ENCODE measurements at regions not wholly inside any gene's neighbourhood (a gene's known extent, or its start where the extent isn't known, plus 50 kb on each side); places are given as distances from the start of the nearest gene placed in this dataset.

- CTCF ChIA-PET (ENCODE audit: partially characterized antibody) = interaction anchor here (0.8 to 3.9 kb wide), 25 partner anchors 8 to 182 kb away, joined by 3 to 26 read pairs (median 5); partner anchors contain the start of gene LOXL4
These were observed 64.8 kb upstream of the LOXL4 start for GRCh38 chr10:98332623-98333269.

More at GRCh38 chr10:98332623-98333269, 64.8 kb upstream of the LOXL4 start:
- TF ChIP-seq RBBP5 (IDR thresholded peaks at IDR 0.05; ENCODE audit: borderline replicate concordance, low read depth, low read length) (no peak), SUZ12 (IDR thresholded peaks at IDR 0.05; ENCODE audit: low read length) (no peak), ZNF274 (IDR thresholded peaks at IDR 0.05; ENCODE audit: borderline replicate concordance, extremely low read depth, low read length) (no peak), ATF3 (IDR thresholded peaks at IDR 0.05; ENCODE audit: insufficient read depth, low read depth, low read length) (no peak), SAP30 (IDR thresholded peaks at IDR 0.05; ENCODE audit: insufficient read depth, insufficient replicate concordance, low read length) (no peak), ATF2 (IDR thresholded peaks at IDR 0.05; ENCODE audit: low read length) (no peak), TEAD4 (IDR thresholded peaks at IDR 0.05; ENCODE audit: low read depth, low read length) (no peak), TAF1 (IDR thresholded peaks at IDR 0.05; ENCODE audit: low read depth, low read length) (no peak), POLR2AphosphoS5 (IDR thresholded peaks at IDR 0.05; ENCODE audit: low read depth, low read length) (no peak)
- H4K91ac ChIP-seq (replicated peaks; ENCODE audit: insufficient read length, low read length) = no peak overlapping the region
- no peaks in the 10 kb centered on the region for H4K20me1 ChIP-seq (replicated peaks in 1 of 2; ENCODE audit: control insufficient read depth in 1 of 2, insufficient read depth in 2 of 2, low read length in 2 of 2)
- H4K8ac ChIP-seq (ENCODE audit: extremely low read depth, insufficient read depth, low read length) = no peak overlapping the region
- no peak for FAIRE-seq
- H2AK5ac ChIP-seq (ENCODE audit: low read depth, low read length) = no peak overlapping the region
- H3K23me2 ChIP-seq (ENCODE audit: low read depth, low read length) = no peaks in the 10 kb centered on the region
- H3K4me1 ChIP-seq (replicated peaks in 1 of 4; ENCODE audit: control insufficient read depth in 3 of 4, insufficient read depth in 4 of 4, low read length in 3 of 4) = no peaks in the 10 kb centered on the region
- H3K4ac ChIP-seq (replicated peaks; ENCODE audit: insufficient read length, low read depth, low read length) = no peak overlapping the region
- H3K79me2 ChIP-seq (ENCODE audit: control insufficient read depth in 1 of 2, insufficient read depth in 2 of 2, low read length in 2 of 2) = no peaks in the 10 kb centered on the region
- H2BK120ac ChIP-seq (replicated peaks; ENCODE audit: low read depth, low read length) = no peak overlapping the region
- no peaks in the 10 kb centered on the region for H3K79me1 ChIP-seq (ENCODE audit: low read depth, low read length)
- POLR2A ChIA-PET (ENCODE audit: partially characterized antibody) = no interaction called here
- H3K4me3 ChIP-seq (ENCODE audit: extremely low read depth in 1 of 4, insufficient read depth in 2 of 4, low read depth in 3 of 4, low read length in 4 of 4) = no peak overlapping the region
- no peak overlapping the region for H3K27ac ChIP-seq (ENCODE audit: low read depth, low read length)
- H2AFZ ChIP-seq (ENCODE audit: low read length) = no peak overlapping the region
- H3K4me2 ChIP-seq (ENCODE audit: insufficient read depth in 1 of 2, low read depth in 2 of 2, low read length in 2 of 2) = no peak overlapping the region
- no peak overlapping the region for H3K23ac ChIP-seq (ENCODE audit: insufficient read length)
- H3K56ac ChIP-seq (replicated peaks; ENCODE audit: insufficient read length, low read depth, low read length) = no peak overlapping the region
- H4K5ac ChIP-seq (ENCODE audit: insufficient read length, low read depth, low read length) = no peak overlapping the region
- H3K36me3 ChIP-seq (ENCODE audit: control insufficient read depth in 2 of 4, insufficient read depth in 4 of 4, low read length in 3 of 4) = no peaks in the 10 kb centered on the region
- H3K9me3 ChIP-seq (ENCODE audit: insufficient read depth in 2 of 2, low read depth in 1 of 2, low read length in 1 of 2) = no peaks in the 10 kb centered on the region
- 0 out of 2 replicates have a peak overlapping the region, but pooled peaks have one; percentile 49 for H2BK15ac ChIP-seq (ENCODE audit: low read length)
- no peaks in the 10 kb centered on the region for H3K27me3 ChIP-seq (replicated peaks in 1 of 4; ENCODE audit: control insufficient read depth in 3 of 4, extremely low read depth in 1 of 4, insufficient read depth in 3 of 4, low read length in 3 of 4)
- no peak overlapping the region for H2BK5ac ChIP-seq (ENCODE audit: low read depth, low read length)
- H3K18ac ChIP-seq (ENCODE audit: extremely low read depth, low read length) = no peak overlapping the region
- H3K14ac ChIP-seq (ENCODE audit: insufficient read length) = no peak overlapping the region
- 92% methylated on average over 8 of the region's 8 CpGs; no CpG with 5 or more reads in 1 of the 2 experiments for WGBS, 2 experiments (ENCODE audit: extremely low coverage in 1 of 2, insufficient coverage in 1 of 2, insufficient read length in 1 of 2, insufficient replicate concordance in 2 of 2, low coverage in 1 of 2, low lambda C conversion rate in 2 of 2, missing lambda C conversion rate in 1 of 2)
- no peak overlapping the region for H2BK20ac ChIP-seq (ENCODE audit: low read length)
- H2BK12ac ChIP-seq (ENCODE audit: low read depth, low read length) = no peak overlapping the region
- no peak for DNase-seq (ENCODE audit: low read depth in 1 of 2, low spot score in 2 of 2)
- H3K9ac ChIP-seq (replicated peaks in 1 of 4; ENCODE audit: extremely low read depth in 1 of 4, low read depth in 3 of 4, low read length in 3 of 4) = no peak overlapping the region

Measured in H1 (cell line).